ENCODE measurements at regions not wholly inside any gene's neighbourhood (a gene's known extent, or its start where the extent isn't known, plus 50 kb on each side); places are given as distances from the start of the nearest gene placed in this dataset.
"Not testable (repeated sequence)": the region's sequence is repeated elsewhere in the genome, so short reads cannot be mapped to it uniquely, and the experiment has no call there.

GRCh38 chr6:131486608-131487007 lies 86.4 kb upstream of the ARG1 start:
- no peak overlapping the region for H3K4me3 ChIP-seq (ENCODE audit: low read length)
- no peaks in the 10 kb centered on the region for H3K36me3 ChIP-seq (ENCODE audit: control insufficient read depth, insufficient read depth, low read length)
- no peaks in the 10 kb centered on the region for H3K27me3 ChIP-seq (ENCODE audit: control insufficient read depth, insufficient read depth, low read length)
- no CpG with 5 or more reads among the region's 2 CpGs for WGBS (ENCODE audit: insufficient coverage, insufficient read length)
- no peaks in the 10 kb centered on the region for H3K9me3 ChIP-seq (ENCODE audit: control insufficient read depth, insufficient read depth, low read length)
- no peak overlapping the region for H3K27ac ChIP-seq (ENCODE audit: low read length)
- H3K4me1 ChIP-seq (ENCODE audit: control insufficient read depth, insufficient read depth, low read length), result no peaks in the 10 kb centered on the region
- no peak for DNase-seq (ENCODE audit: low read depth, low spot score)

- no peak for DNase-seq (ENCODE audit: low read depth, low spot score)
- H3K27me3 ChIP-seq (ENCODE audit: control insufficient read depth, insufficient read depth, low read length), result no peaks in the 10 kb centered on the region
- H3K36me3 ChIP-seq (ENCODE audit: control insufficient read depth, insufficient read depth, low read length), result no peaks in the 10 kb centered on the region
- no peaks in the 10 kb centered on the region for H3K9me3 ChIP-seq (ENCODE audit: control insufficient read depth, insufficient read depth, low read length)
- H3K4me1 ChIP-seq (ENCODE audit: control insufficient read depth, insufficient read depth, low read length), result no peaks in the 10 kb centered on the region
- no peak overlapping the region for H3K4me3 ChIP-seq (ENCODE audit: low read length)
- WGBS (ENCODE audit: insufficient coverage, insufficient read length), result no CpG with 5 or more reads among the region's 3 CpGs
- H3K27ac ChIP-seq (ENCODE audit: low read length), result no peak overlapping the region
Measured at GRCh38 chr6:131488780-131489179, 84.2 kb upstream of the ARG1 start.

GRCh38 chr6:131490441-131490840 lies 82.6 kb upstream of the ARG1 start:
- H3K9me3 ChIP-seq (ENCODE audit: control insufficient read depth, insufficient read depth, low read length), result no peaks in the 10 kb centered on the region
- no CpG with 5 or more reads among the region's 3 CpGs for WGBS (ENCODE audit: insufficient coverage, insufficient read length)
- no peak overlapping the region for H3K27ac ChIP-seq (ENCODE audit: low read length)
- H3K27me3 ChIP-seq (ENCODE audit: control insufficient read depth, insufficient read depth, low read length), result no peaks in the 10 kb centered on the region
- no peaks in the 10 kb centered on the region for H3K4me1 ChIP-seq (ENCODE audit: control insufficient read depth, insufficient read depth, low read length)
- no peak for DNase-seq (ENCODE audit: low read depth, low spot score)
- H3K36me3 ChIP-seq (ENCODE audit: control insufficient read depth, insufficient read depth, low read length), result no peaks in the 10 kb centered on the region
- no peak overlapping the region for H3K4me3 ChIP-seq (ENCODE audit: low read length)

- DNase-seq (ENCODE audit: low read depth, low spot score), result no peak
- H3K9me3 ChIP-seq (ENCODE audit: control insufficient read depth, insufficient read depth, low read length), result no peaks in the 10 kb centered on the region
- H3K27me3 ChIP-seq (ENCODE audit: control insufficient read depth, insufficient read depth, low read length), result no peaks in the 10 kb centered on the region
- no peak overlapping the region for H3K27ac ChIP-seq (ENCODE audit: low read length)
- no CpG with 5 or more reads among the region's 4 CpGs for WGBS (ENCODE audit: insufficient coverage, insufficient read length)
- H3K36me3 ChIP-seq (ENCODE audit: control insufficient read depth, insufficient read depth, low read length), result no peaks in the 10 kb centered on the region
- H3K4me3 ChIP-seq (ENCODE audit: low read length), result no peak overlapping the region
- no peaks in the 10 kb centered on the region for H3K4me1 ChIP-seq (ENCODE audit: control insufficient read depth, insufficient read depth, low read length)
Measured at GRCh38 chr6:131492932-131493573, 80.0 kb upstream of the ARG1 start.

GRCh38 chr6:131504387-131504786 lies 68.6 kb upstream of the ARG1 start:
- DNase-seq (ENCODE audit: low read depth, low spot score), result peak; percentile 33
- H3K27ac ChIP-seq (ENCODE audit: low read length), result not testable (repeated sequence)

GRCh38 chr6:131510094-131510493 lies 62.9 kb upstream of the ARG1 start:
- Histone ChIP-seq H3K4me3 (ENCODE audit: low read length) (no peak overlapping the region), H3K36me3 (ENCODE audit: control insufficient read depth, insufficient read depth, low read length) (no peaks in the 10 kb centered on the region), H3K4me1 (ENCODE audit: control insufficient read depth, insufficient read depth, low read length) (no peaks in the 10 kb centered on the region), H3K9me3 (ENCODE audit: control insufficient read depth, insufficient read depth, low read length) (no peaks in the 10 kb centered on the region), H3K27me3 (ENCODE audit: control insufficient read depth, insufficient read depth, low read length) (no peaks in the 10 kb centered on the region), H3K27ac (ENCODE audit: low read length) (no peak overlapping the region)
- no CpG with 5 or more reads among the region's 5 CpGs for WGBS (ENCODE audit: insufficient coverage, insufficient read length)
- DNase-seq (ENCODE audit: low read depth, low spot score), result peak; percentile 80

More at GRCh38 chr6:131504387-131504786, 68.6 kb upstream of the ARG1 start:
- not testable (repeated sequence) for H3K4me3 ChIP-seq (ENCODE audit: low read length); H3K36me3 ChIP-seq (ENCODE audit: control insufficient read depth, insufficient read depth, low read length); H3K27me3 ChIP-seq (ENCODE audit: control insufficient read depth, insufficient read depth, low read length); H3K4me1 ChIP-seq (ENCODE audit: control insufficient read depth, insufficient read depth, low read length); H3K9me3 ChIP-seq (ENCODE audit: control insufficient read depth, insufficient read depth, low read length)
- WGBS (ENCODE audit: insufficient coverage, insufficient read length), result no CpG with 5 or more reads among the region's 5 CpGs

- Histone ChIP-seq H3K4me3 (ENCODE audit: low read length) (no peak overlapping the region), H3K4me1 (ENCODE audit: control insufficient read depth, insufficient read depth, low read length) (no peaks in the 10 kb centered on the region), H3K9me3 (ENCODE audit: control insufficient read depth, insufficient read depth, low read length) (no peaks in the 10 kb centered on the region), H3K27me3 (ENCODE audit: control insufficient read depth, insufficient read depth, low read length) (no peaks in the 10 kb centered on the region), H3K27ac (ENCODE audit: low read length) (no peak overlapping the region), H3K36me3 (ENCODE audit: control insufficient read depth, insufficient read depth, low read length) (no peaks in the 10 kb centered on the region)
- no peak for DNase-seq (ENCODE audit: low read depth, low spot score)
Measured at GRCh38 chr6:131510591-131510990, 62.4 kb upstream of the ARG1 start.

- Histone ChIP-seq H3K27me3 (ENCODE audit: control insufficient read depth, insufficient read depth, low read length) (no peaks in the 10 kb centered on the region), H3K27ac (ENCODE audit: low read length) (no peak overlapping the region), H3K9me3 (ENCODE audit: control insufficient read depth, insufficient read depth, low read length) (no peaks in the 10 kb centered on the region), H3K36me3 (ENCODE audit: control insufficient read depth, insufficient read depth, low read length) (no peaks in the 10 kb centered on the region), H3K4me1 (ENCODE audit: control insufficient read depth, insufficient read depth, low read length) (no peaks in the 10 kb centered on the region), H3K4me3 (ENCODE audit: low read length) (no peak overlapping the region)
- DNase-seq (ENCODE audit: low read depth, low spot score), result peak; percentile 66
- no CpG with 5 or more reads among the region's 2 CpGs for WGBS (ENCODE audit: insufficient coverage, insufficient read length)
Measured at GRCh38 chr6:131519670-131520436, 53.2 kb upstream of the ARG1 start.

Measured in iPS DF 6.9 (cell line).